ENCODE measurements at regions not wholly inside any gene's neighbourhood (a gene's known extent, or its start where the extent isn't known, plus 50 kb on each side); places are given as distances from the start of the nearest gene placed in this dataset.

- no peak for DNase-seq
- TF ChIP-seq, protein P1, sequence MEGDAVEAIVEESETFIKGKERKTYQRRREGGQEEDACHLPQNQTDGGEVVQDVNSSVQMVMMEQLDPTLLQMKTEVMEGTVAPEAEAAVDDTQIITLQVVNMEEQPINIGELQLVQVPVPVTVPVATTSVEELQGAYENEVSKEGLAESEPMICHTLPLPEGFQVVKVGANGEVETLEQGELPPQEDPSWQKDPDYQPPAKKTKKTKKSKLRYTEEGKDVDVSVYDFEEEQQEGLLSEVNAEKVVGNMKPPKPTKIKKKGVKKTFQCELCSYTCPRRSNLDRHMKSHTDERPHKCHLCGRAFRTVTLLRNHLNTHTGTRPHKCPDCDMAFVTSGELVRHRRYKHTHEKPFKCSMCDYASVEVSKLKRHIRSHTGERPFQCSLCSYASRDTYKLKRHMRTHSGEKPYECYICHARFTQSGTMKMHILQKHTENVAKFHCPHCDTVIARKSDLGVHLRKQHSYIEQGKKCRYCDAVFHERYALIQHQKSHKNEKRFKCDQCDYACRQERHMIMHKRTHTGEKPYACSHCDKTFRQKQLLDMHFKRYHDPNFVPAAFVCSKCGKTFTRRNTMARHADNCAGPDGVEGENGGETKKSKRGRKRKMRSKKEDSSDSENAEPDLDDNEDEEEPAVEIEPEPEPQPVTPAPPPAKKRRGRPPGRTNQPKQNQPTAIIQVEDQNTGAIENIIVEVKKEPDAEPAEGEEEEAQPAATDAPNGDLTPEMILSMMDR (IDR thresholded peaks at IDR 0.05), result no peak
- TF ChIP-seq POLR2A (IDR thresholded peaks at IDR 0.05), result no peak
- 64 to 100% methylated on average over 1 of the region's 1 CpG for WGBS, 2 donors
Measured at GRCh38 chr6:105786449-105786848, 299.7 kb upstream of the PRDM1 start.

GRCh38 chr6:105785066-105785811, 300.9 kb upstream of the PRDM1 start:
- H3K27me3 ChIP-seq, result no peaks in the 10 kb centered on the region
- no peak overlapping the region for H3K4me3 ChIP-seq (replicated peaks in 1 of 3)
- no peaks in the 10 kb centered on the region for H3K9me3 ChIP-seq
- DNase-seq, result no peak
- TF ChIP-seq POLR2A (IDR thresholded peaks at IDR 0.05), result no peak
- TF ChIP-seq, protein P1 (IDR thresholded peaks at IDR 0.05), result no peak
- intact Hi-C loops (cut with DNase I), result no loop called here
- H3K4me1 ChIP-seq, result no peaks in the 10 kb centered on the region
- 75 to 78% methylated on average over 6 of the region's 6 CpGs for WGBS, 2 donors
- no peak overlapping the region for H3K27ac ChIP-seq
- no peaks in the 10 kb centered on the region for H3K36me3 ChIP-seq

More at GRCh38 chr6:105786449-105786848, 299.7 kb upstream of the PRDM1 start:
- intact Hi-C loops (cut with DNase I), result no loop called here
- Histone ChIP-seq H3K27me3 (no peaks in the 10 kb centered on the region), H3K27ac (no peak overlapping the region), H3K36me3 (no peaks in the 10 kb centered on the region), H3K9me3 (no peaks in the 10 kb centered on the region), H3K4me1 (no peaks in the 10 kb centered on the region), H3K4me3 (replicated peaks in 1 of 3) (no peak overlapping the region)

- Histone ChIP-seq H3K27ac (no peak overlapping the region), H3K9me3 (no peaks in the 10 kb centered on the region), H3K36me3 (no peaks in the 10 kb centered on the region), H3K27me3 (no peaks in the 10 kb centered on the region), H3K4me3 (replicated peaks in 1 of 3) (no peak overlapping the region), H3K4me1 (no peaks in the 10 kb centered on the region)
- 95 to 100% methylated on average over 2 of the region's 2 CpGs for WGBS, 2 donors
- intact Hi-C loops (cut with DNase I), result no loop called here
- DNase-seq, result no peak
- TF ChIP-seq POLR2A (IDR thresholded peaks at IDR 0.05), result no peak
- TF ChIP-seq, protein P1 (IDR thresholded peaks at IDR 0.05), result no peak
Measured at GRCh38 chr6:105784179-105784578, 302.0 kb upstream of the PRDM1 start.

DNA sequence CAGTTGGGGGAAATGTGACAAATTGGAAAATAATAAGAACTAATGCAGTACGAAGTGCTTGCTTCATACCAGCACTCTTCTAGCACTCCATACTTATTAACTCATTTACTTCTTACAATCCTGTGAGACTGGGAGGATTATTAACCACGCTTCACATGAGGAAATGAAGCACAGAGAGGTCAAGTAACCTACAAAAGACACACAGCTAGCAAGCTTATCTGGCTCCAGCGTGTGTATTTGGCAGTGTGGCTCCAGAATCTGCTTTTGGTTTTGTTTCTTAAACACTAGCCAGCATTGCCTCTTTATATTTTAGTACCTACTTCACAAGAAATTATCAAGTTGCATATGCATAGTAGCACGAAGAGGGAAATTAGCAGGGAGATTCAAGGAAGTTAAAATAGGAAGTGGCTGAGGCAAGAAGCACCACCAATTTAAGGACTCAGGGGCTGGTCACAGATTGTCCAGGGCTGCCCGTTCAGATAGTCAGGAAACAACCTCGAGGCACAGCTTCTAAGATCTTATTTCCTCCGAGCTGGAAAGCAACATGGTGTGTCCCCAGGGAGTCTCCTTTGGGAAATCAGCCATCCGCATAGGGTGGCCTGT, 302.7 kb upstream of the PRDM1 start:
- Histone ChIP-seq H3K4me1 (no peaks in the 10 kb centered on the region), H3K9me3 (no peaks in the 10 kb centered on the region), H3K4me3 (replicated peaks in 1 of 3) (no peak overlapping the region), H3K36me3 (no peaks in the 10 kb centered on the region), H3K27me3 (no peaks in the 10 kb centered on the region), H3K27ac (no peak overlapping the region)
- TF ChIP-seq POLR2A (IDR thresholded peaks at IDR 0.05), result no peak
- TF ChIP-seq, protein P1 (IDR thresholded peaks at IDR 0.05), result no peak
- intact Hi-C loops (cut with DNase I), result no loop called here
- DNase-seq, result no peak
- WGBS, 2 donors, result 79 to 85% methylated on average over 8 of the region's 8 CpGs

GRCh38 chr6:105781915-105782314, 304.2 kb upstream of the PRDM1 start:
- no peaks in the 10 kb centered on the region for H3K9me3 ChIP-seq
- no peak overlapping the region for H3K4me3 ChIP-seq (replicated peaks in 1 of 3)
- intact Hi-C loops (cut with DNase I), result no loop called here
- WGBS, 2 donors, result 88 to 90% methylated on average over 3 of the region's 3 CpGs
- H3K4me1 ChIP-seq, result no peaks in the 10 kb centered on the region
- H3K27ac ChIP-seq, result no peak overlapping the region
- no peaks in the 10 kb centered on the region for H3K36me3 ChIP-seq
- no peak for DNase-seq
- TF ChIP-seq, protein P1 (IDR thresholded peaks at IDR 0.05), result no peak
- no peak for TF ChIP-seq POLR2A (IDR thresholded peaks at IDR 0.05)
- H3K27me3 ChIP-seq, result no peaks in the 10 kb centered on the region

Measured in thyroid gland (tissue), 4 donors.